ENCODE measurements at regions not wholly inside any gene's neighbourhood (a gene's known extent, or its start where the extent isn't known, plus 50 kb on each side); places are given as distances from the start of the nearest gene placed in this dataset.
"Not testable (repeated sequence)": the region's sequence is repeated elsewhere in the genome, so short reads cannot be mapped to it uniquely, and the experiment has no call there.

- no peak overlapping the region for H3K4me3 ChIP-seq (ENCODE audit: low read depth in 1 of 2, low read length in 2 of 2)
- H3K4me1 ChIP-seq (ENCODE audit: control insufficient read depth in 1 of 2, insufficient read depth in 2 of 2, low read length in 2 of 2) = no peaks in the 10 kb centered on the region
- H3K27ac ChIP-seq (ENCODE audit: low read length) = no peak overlapping the region
- H3K9me3 ChIP-seq (ENCODE audit: control insufficient read depth in 1 of 2, low read length in 2 of 2) = peaks cover 0 to 2% of the 10 kb centered on the region in 2 donors
- no peaks in the 10 kb centered on the region for H3K27me3 ChIP-seq (ENCODE audit: low read depth, low read length)
- no peaks in the 10 kb centered on the region for H3K36me3 ChIP-seq (ENCODE audit: control insufficient read depth in 1 of 2, insufficient read depth in 2 of 2, low read length in 2 of 2)
Observed at GRCh38 chr14:46147452-46147851, 504.1 kb downstream of the RPL10L start.

- H3K27me3 ChIP-seq (ENCODE audit: low read depth, low read length) = no peaks in the 10 kb centered on the region
- H3K9me3 ChIP-seq (ENCODE audit: control insufficient read depth in 1 of 2, low read length in 2 of 2) = peaks cover 0 to 2% of the 10 kb centered on the region in 2 donors
- H3K4me3 ChIP-seq (ENCODE audit: low read depth in 1 of 2, low read length in 2 of 2) = no peak overlapping the region
- H3K4me1 ChIP-seq (ENCODE audit: control insufficient read depth in 1 of 2, insufficient read depth in 2 of 2, low read length in 2 of 2) = no peaks in the 10 kb centered on the region
- no peaks in the 10 kb centered on the region for H3K36me3 ChIP-seq (ENCODE audit: control insufficient read depth in 1 of 2, insufficient read depth in 2 of 2, low read length in 2 of 2)
- no peak overlapping the region for H3K27ac ChIP-seq (ENCODE audit: low read length)
Observed at GRCh38 chr14:46147024-46147423, 504.6 kb downstream of the RPL10L start.

GRCh38 chr14:46140445-46140844 is 511.1 kb downstream of the RPL10L start:
- no peak overlapping the region for H3K4me3 ChIP-seq (ENCODE audit: low read depth in 1 of 2, low read length in 2 of 2)
- H3K4me1 ChIP-seq (ENCODE audit: control insufficient read depth in 1 of 2, insufficient read depth in 2 of 2, low read length in 2 of 2) = no peaks in the 10 kb centered on the region
- no peaks in the 10 kb centered on the region for H3K9me3 ChIP-seq (ENCODE audit: control insufficient read depth in 1 of 2, low read length in 2 of 2)
- H3K36me3 ChIP-seq (ENCODE audit: control insufficient read depth in 1 of 2, insufficient read depth in 2 of 2, low read length in 2 of 2) = no peaks in the 10 kb centered on the region
- H3K27ac ChIP-seq (ENCODE audit: low read length) = no peak overlapping the region
- H3K27me3 ChIP-seq (ENCODE audit: low read depth, low read length) = no peaks in the 10 kb centered on the region

GRCh38 chr14:46139649-46140048 is 511.9 kb downstream of the RPL10L start:
- Histone ChIP-seq H3K4me1 (ENCODE audit: control insufficient read depth in 1 of 2, insufficient read depth in 2 of 2, low read length in 2 of 2) (no peaks in the 10 kb centered on the region), H3K9me3 (ENCODE audit: control insufficient read depth in 1 of 2, low read length in 2 of 2) (no peaks in the 10 kb centered on the region), H3K4me3 (ENCODE audit: low read depth in 1 of 2, low read length in 2 of 2) (no peak overlapping the region), H3K27me3 (ENCODE audit: low read depth, low read length) (no peaks in the 10 kb centered on the region), H3K27ac (ENCODE audit: low read length) (no peak overlapping the region), H3K36me3 (ENCODE audit: control insufficient read depth in 1 of 2, insufficient read depth in 2 of 2, low read length in 2 of 2) (no peaks in the 10 kb centered on the region)

GRCh38 chr14:46137786-46138185 is 513.8 kb downstream of the RPL10L start:
- Histone ChIP-seq H3K27ac (ENCODE audit: low read length) (no peak overlapping the region), H3K27me3 (ENCODE audit: low read depth, low read length) (no peaks in the 10 kb centered on the region), H3K36me3 (ENCODE audit: control insufficient read depth in 1 of 2, insufficient read depth in 2 of 2, low read length in 2 of 2) (no peaks in the 10 kb centered on the region), H3K4me3 (ENCODE audit: low read depth in 1 of 2, low read length in 2 of 2) (no peak overlapping the region), H3K4me1 (ENCODE audit: control insufficient read depth in 1 of 2, insufficient read depth in 2 of 2, low read length in 2 of 2) (no peaks in the 10 kb centered on the region), H3K9me3 (ENCODE audit: control insufficient read depth in 1 of 2, low read length in 2 of 2) (no peaks in the 10 kb centered on the region)

GRCh38 chr14:46136456-46136855 is 515.1 kb downstream of the RPL10L start:
- Histone ChIP-seq H3K9me3 (ENCODE audit: control insufficient read depth in 1 of 2, low read length in 2 of 2) (no peaks in the 10 kb centered on the region), H3K27me3 (ENCODE audit: low read depth, low read length) (no peaks in the 10 kb centered on the region), H3K4me1 (ENCODE audit: control insufficient read depth in 1 of 2, insufficient read depth in 2 of 2, low read length in 2 of 2) (no peaks in the 10 kb centered on the region), H3K36me3 (ENCODE audit: control insufficient read depth in 1 of 2, insufficient read depth in 2 of 2, low read length in 2 of 2) (no peaks in the 10 kb centered on the region), H3K27ac (ENCODE audit: low read length) (no peak overlapping the region), H3K4me3 (ENCODE audit: low read depth in 1 of 2, low read length in 2 of 2) (no peak overlapping the region)

- H3K4me1 ChIP-seq (ENCODE audit: control insufficient read depth in 1 of 2, insufficient read depth in 2 of 2, low read length in 2 of 2) = no peaks in the 10 kb centered on the region
- H3K27me3 ChIP-seq (ENCODE audit: low read depth, low read length) = no peaks in the 10 kb centered on the region
- no peak overlapping the region for H3K4me3 ChIP-seq (ENCODE audit: low read depth in 1 of 2, low read length in 2 of 2)
- H3K9me3 ChIP-seq (ENCODE audit: control insufficient read depth in 1 of 2, low read length in 2 of 2) = peaks cover 4 to 21% of the 10 kb centered on the region in 2 donors
- H3K27ac ChIP-seq (ENCODE audit: low read length) = no peak overlapping the region
- H3K36me3 ChIP-seq (ENCODE audit: control insufficient read depth in 1 of 2, insufficient read depth in 2 of 2, low read length in 2 of 2) = no peaks in the 10 kb centered on the region
Observed at GRCh38 chr14:46108228-46108627, 543.4 kb downstream of the RPL10L start.

- H3K4me1 ChIP-seq (ENCODE audit: control insufficient read depth in 1 of 2, insufficient read depth in 2 of 2, low read length in 2 of 2); H3K9me3 ChIP-seq (ENCODE audit: control insufficient read depth in 1 of 2, low read length in 2 of 2); H3K4me3 ChIP-seq (ENCODE audit: low read depth in 1 of 2, low read length in 2 of 2); H3K27me3 ChIP-seq (ENCODE audit: low read depth, low read length); H3K36me3 ChIP-seq (ENCODE audit: control insufficient read depth in 1 of 2, insufficient read depth in 2 of 2, low read length in 2 of 2); H3K27ac ChIP-seq (ENCODE audit: low read length): not testable (repeated sequence)
Observed at GRCh38 chr14:46100901-46101300, 550.7 kb downstream of the RPL10L start.

GRCh38 chr14:46091819-46092218 is 559.8 kb downstream of the RPL10L start:
- H3K4me1 ChIP-seq (ENCODE audit: control insufficient read depth in 1 of 2, insufficient read depth in 2 of 2, low read length in 2 of 2) = no peaks in the 10 kb centered on the region
- H3K27ac ChIP-seq (ENCODE audit: low read length) = no peak overlapping the region
- H3K36me3 ChIP-seq (ENCODE audit: control insufficient read depth in 1 of 2, insufficient read depth in 2 of 2, low read length in 2 of 2) = no peaks in the 10 kb centered on the region
- no peaks in the 10 kb centered on the region for H3K27me3 ChIP-seq (ENCODE audit: low read depth, low read length)
- no peak overlapping the region for H3K4me3 ChIP-seq (ENCODE audit: low read depth in 1 of 2, low read length in 2 of 2)
- peaks cover 0 to under 1% of the 10 kb centered on the region in 2 donors for H3K9me3 ChIP-seq (ENCODE audit: control insufficient read depth in 1 of 2, low read length in 2 of 2)

GRCh38 chr14:46087604-46088003 is 564.0 kb downstream of the RPL10L start:
- Histone ChIP-seq H3K27me3 (ENCODE audit: low read depth, low read length) (no peaks in the 10 kb centered on the region), H3K9me3 (ENCODE audit: control insufficient read depth in 1 of 2, low read length in 2 of 2) (peaks cover 0 to 4% of the 10 kb centered on the region in 2 donors), H3K4me1 (ENCODE audit: control insufficient read depth in 1 of 2, insufficient read depth in 2 of 2, low read length in 2 of 2) (no peaks in the 10 kb centered on the region), H3K36me3 (ENCODE audit: control insufficient read depth in 1 of 2, insufficient read depth in 2 of 2, low read length in 2 of 2) (no peaks in the 10 kb centered on the region), H3K27ac (ENCODE audit: low read length) (no peak overlapping the region), H3K4me3 (ENCODE audit: low read depth in 1 of 2, low read length in 2 of 2) (no peak overlapping the region)

GRCh38 chr14:46074061-46074460 is 577.5 kb downstream of the RPL10L start:
- Histone ChIP-seq H3K9me3 (ENCODE audit: control insufficient read depth in 1 of 2, low read length in 2 of 2) (no peaks in the 10 kb centered on the region), H3K4me3 (ENCODE audit: low read depth in 1 of 2, low read length in 2 of 2) (no peak overlapping the region), H3K27ac (ENCODE audit: low read length) (no peak overlapping the region), H3K36me3 (ENCODE audit: control insufficient read depth in 1 of 2, insufficient read depth in 2 of 2, low read length in 2 of 2) (no peaks in the 10 kb centered on the region), H3K27me3 (ENCODE audit: low read depth, low read length) (no peaks in the 10 kb centered on the region), H3K4me1 (ENCODE audit: control insufficient read depth in 1 of 2, insufficient read depth in 2 of 2, low read length in 2 of 2) (no peaks in the 10 kb centered on the region)

GRCh38 chr14:46063872-46064271 is 587.7 kb downstream of the RPL10L start:
- Histone ChIP-seq H3K4me3 (ENCODE audit: low read depth in 1 of 2, low read length in 2 of 2) (no peak overlapping the region), H3K36me3 (ENCODE audit: control insufficient read depth in 1 of 2, insufficient read depth in 2 of 2, low read length in 2 of 2) (no peaks in the 10 kb centered on the region), H3K9me3 (ENCODE audit: control insufficient read depth in 1 of 2, low read length in 2 of 2) (peaks cover 0 to 2% of the 10 kb centered on the region in 2 donors), H3K27ac (ENCODE audit: low read length) (no peak overlapping the region), H3K4me1 (ENCODE audit: control insufficient read depth in 1 of 2, insufficient read depth in 2 of 2, low read length in 2 of 2) (no peaks in the 10 kb centered on the region), H3K27me3 (ENCODE audit: low read depth, low read length) (no peaks in the 10 kb centered on the region)
